Stimulated activated CD4-positive, alpha-beta T cell treated with anti-CD3 and anti-CD28 coated beads, Interleukin-15, amount 100 ng/mL, for 48 hours (primary cell): ENCODE measurements at regions not wholly inside any gene's neighbourhood (a gene's known extent, or its start where the extent isn't known, plus 50 kb on each side); places are given as distances from the start of the nearest gene placed in this dataset.

ENCODE experiments used
- DNase-seq, 2 donors: peaks; one replicate each; pipeline ENCODE4 v3.0.0-alpha.2; 2020; ENCODE audit warnings: low read depth in 2 of 2

DNA sequence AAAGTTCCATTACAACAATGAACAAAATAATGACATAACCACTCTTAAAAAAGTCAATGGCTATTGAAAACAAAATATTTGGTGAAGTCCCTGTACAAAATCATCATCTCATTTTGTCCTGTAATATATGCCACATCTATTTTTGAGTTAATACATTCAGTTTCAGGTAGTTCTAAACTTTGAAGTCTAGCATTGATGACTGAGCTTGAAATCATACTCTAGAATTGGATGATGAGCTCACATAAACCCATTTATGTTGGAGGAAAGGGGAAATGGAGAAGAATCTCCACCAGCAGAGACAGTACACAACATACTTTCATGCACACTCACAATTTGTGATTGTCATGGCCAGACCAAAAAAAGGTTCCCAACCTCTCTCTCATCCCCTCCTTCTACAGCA lies 371.1 kb upstream of the NR3C2 start:
- no peak for DNase-seq

DNA sequence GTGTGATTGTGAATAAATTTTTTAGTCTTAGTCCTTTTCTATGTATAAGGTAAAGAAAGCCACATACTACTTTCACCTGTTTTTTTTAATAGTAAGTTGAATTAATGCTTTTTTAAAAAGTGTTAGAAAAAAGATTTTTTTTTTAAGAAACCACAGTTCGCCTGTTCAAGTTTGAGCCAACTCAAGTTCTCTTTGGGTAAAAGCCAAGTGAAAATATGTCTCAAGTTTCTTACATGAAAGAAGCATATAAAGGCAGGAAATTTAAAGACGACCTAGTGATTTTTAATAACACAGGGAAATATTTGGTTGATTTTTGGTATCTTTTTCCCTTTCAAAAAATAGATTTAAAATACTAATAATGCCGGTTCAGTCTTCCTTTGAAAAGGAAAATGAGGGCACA lies 369.9 kb upstream of the NR3C2 start:
- no peak for DNase-seq

DNA sequence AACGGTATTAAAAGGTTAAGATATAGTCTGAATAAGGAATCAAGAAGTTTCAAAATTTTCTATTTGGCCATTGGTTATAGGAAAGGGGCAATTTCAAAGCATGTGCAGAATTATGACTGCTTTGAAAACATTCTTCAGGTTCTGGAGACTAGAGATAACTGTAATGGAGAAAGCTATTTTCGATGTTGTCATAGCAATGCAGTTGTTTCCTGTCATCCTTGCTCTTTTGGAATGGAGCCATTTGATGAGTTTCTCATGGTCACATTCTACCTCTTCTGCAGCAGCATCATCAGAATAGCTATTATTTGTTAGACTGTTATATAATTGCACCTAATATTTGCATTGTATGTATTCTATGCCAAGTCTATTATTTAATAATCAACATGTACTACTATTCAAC lies 368.2 kb upstream of the NR3C2 start:
- DNase-seq = no peak

DNA sequence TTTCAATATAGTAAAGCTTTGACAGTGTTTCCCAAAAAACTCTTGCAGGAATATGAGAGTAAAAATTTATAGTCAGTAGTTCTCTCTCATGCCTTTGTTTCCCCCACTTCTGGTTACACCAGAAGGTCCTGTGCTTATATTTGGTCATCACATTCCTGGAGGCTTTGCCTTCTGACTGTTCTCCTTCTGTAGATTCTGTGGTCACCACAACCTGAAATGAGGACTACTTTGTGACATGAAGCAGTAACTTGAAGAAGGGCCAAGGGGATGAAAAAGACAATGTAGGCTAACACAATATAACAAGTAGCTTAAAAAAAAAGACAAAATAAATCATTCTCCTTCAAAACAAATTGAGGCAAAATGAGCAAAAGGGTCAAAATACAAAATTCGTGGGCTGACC lies 366.2 kb upstream of the NR3C2 start:
- no peak for DNase-seq

DNA sequence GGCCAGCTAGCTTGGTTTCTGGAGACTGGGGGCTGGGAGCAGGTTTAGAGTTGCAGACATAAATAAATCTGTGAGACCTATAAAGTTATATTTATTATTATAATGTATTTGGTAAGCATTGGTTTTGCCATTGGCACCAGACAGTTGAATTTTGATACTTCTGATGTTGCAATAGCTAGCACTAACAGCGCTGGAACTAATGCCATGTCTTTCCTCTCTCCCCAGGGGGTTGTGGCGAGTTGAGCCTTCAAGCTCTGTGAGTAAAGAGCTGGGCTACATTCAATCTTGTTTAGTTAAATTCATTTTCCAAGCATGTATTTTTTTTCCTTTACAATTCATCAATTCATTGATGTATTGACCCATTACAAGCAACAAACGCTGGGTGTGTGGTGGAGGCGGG lies 358.7 kb upstream of the NR3C2 start:
- no peak for DNase-seq

DNA sequence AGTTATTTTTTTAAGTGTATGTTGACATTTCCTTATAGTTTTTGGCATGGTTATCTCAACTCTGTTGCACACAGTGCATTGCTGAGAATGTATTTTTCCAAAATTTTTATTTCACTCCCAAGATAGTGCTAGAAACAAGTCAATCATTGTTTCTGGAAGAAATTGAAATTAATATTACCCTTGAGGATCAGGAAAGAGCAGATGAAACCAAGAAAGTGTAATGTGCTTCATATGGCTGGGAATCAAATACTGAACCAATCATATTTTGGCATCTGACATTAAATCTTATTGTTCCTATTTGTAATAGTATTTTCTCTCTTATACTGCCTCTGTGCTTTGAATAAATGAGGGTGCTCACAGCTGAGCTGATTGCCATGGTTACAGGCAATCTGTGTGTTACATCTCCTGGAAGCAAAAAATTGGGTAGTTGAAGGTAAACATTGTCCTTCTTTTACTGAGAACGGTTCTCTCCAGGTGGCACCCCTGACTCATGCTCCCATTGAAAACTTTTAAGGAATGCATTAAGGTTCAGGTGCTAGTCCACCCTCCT lies 358.2 kb upstream of the NR3C2 start:
- DNase-seq = no peak

DNA sequence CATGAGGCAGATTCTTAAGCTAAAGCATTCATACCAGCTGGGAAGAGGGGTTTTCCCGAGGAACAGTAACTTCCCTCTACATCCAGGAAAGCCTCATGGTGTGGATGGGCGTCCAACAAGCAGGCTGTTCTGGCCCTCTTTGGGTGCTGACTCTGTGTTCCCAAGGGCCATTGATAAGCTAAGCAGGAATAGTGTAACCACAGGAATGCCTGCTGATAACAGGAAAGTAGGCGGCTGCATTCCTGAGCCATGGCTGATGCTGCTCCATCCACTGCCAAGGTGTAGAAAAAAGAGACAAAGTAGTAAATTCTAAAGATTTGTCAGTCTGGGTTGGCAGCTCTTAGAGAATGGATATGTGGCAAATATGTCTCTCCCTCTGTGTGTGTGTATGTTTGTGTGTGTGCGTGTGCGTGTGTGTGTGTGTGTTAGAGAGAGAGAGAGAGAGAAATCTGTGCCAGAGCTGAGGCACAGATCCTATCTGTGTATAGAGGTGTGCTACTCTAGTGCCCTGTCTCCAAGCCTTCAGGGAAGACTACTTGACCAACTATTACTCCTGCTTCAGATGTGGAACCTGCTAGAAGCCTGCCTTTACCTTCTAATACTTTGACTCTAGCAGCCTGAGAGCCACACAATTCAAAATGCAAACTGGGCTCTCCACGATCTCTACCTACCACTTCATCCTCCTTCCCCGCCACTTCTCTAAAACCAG lies 353.1 kb upstream of the NR3C2 start:
- no peak for DNase-seq

DNA sequence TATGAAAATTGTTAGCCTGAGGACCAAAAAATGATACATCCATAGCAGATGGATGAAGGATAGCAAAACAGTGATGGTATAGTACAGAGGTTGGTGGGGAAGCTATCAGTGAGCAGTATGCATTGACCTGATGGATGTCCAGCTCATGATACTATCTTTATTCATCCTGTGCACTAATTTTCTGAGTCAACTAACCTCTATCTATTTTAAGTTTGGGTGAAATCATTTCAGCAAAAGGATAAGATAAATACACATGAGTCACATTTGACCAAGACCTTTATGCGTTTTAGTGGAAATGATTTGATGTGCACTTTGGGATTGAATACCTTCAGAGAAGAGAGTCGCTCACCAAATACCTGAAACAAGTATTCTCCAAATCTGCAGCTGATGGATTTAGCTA lies 351.0 kb upstream of the NR3C2 start:
- no peak for DNase-seq

DNA sequence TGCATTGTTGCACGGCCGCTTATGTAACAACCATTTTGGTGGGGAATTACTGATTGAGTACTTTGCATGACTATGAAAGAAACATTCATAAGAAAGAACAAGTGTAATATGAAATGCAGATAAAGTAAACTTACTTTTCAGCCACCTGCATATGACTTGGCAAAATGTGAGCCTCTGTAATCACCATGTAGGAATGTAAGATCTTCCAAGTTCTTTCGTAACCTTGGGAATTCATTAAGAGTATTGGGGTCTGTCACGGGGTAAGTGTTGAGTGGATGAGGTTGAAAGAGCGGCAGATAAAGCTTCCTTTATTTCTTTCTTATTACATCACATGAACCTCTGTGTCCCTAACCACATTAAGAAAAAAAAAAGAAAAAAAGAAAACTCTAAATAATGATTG lies 348.5 kb upstream of the NR3C2 start:
- DNase-seq = no peak

DNA sequence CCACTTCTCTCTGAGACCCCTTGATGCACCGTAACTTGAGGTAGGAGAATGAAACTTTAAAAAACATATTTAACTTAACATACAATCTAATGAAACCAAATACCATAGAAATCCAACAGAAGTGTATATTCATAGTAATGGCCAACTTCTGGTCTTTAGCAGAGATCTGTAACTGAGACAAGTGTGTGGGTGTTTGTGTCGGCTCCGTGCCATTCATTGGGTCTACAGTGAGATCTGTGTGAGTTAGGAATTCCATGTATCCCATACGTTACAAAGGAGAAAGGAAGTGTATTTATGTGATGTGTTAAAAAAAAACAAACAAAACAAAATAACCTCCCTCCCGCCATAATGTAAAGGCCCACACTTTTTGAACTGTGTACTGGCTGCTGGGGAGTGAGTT lies 348.0 kb upstream of the NR3C2 start:
- DNase-seq = no peak

DNA sequence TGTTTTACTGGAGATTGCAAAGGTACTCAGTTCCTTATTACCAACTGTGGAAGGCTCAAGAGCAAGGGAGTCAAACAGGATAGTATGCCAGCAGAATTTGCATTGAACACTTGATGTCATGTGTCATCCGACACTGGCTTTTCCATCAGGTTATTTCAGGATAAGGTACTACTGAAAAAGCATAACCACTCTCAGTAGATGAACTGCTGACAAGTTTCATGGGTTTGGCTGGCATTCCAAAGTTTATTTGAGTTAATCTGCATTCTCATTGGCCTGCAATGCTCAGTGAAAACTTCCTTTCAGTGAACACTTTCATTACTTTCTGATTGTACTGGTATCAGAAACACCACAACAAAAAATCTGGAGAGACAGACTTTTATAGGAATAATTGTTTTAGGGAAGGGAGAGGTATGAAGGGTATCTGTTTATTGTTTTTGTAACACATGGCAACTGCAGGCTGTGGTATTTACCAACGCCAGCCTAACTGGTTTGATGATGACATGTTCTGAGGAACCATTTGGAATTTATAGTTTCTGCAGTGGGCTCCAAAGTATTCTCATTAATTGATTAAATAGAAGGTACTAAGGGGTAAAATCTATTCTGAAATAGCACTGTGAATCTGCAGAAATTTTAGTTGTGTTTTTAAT lies 345.7 kb upstream of the NR3C2 start:
- DNase-seq = no peak

DNA sequence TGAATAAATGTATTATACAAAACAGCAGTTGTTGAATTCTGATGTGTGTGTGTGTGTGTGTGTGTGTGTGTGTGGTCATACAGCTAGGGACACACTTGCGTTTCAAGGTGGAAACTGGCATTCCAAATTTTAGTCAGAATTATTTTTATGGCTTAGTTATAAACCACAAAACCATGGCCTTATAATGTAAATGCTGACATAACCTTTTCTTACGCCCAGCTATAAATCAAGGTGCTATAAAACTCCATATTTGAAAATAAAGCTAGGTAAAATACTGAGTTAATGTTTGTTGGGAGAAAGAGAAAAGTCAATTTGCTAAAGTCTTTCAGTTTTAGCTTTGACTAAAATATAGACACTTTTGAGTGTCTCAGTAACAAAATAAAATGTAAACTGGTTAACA lies 345.1 kb upstream of the NR3C2 start:
- DNase-seq = no peak

DNA sequence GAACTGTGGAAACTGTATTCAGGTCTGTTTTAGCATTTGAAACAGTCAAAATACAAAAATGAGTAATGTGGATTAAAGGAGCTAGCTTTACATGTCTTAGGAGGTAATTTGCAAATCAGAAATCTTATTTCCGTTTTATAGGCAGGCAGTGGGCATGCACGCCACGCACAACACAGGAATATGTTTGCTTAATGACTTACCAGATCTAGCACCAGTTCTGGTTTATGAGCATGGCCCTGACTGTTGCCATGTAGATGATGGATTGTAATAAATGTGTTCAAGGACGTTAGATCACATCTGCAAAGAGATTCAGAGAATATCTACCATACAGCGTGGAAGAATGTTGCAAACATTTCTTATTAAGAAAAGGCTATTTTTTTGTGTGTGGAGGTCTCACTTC lies 344.5 kb upstream of the NR3C2 start:
- no peak for DNase-seq

DNA sequence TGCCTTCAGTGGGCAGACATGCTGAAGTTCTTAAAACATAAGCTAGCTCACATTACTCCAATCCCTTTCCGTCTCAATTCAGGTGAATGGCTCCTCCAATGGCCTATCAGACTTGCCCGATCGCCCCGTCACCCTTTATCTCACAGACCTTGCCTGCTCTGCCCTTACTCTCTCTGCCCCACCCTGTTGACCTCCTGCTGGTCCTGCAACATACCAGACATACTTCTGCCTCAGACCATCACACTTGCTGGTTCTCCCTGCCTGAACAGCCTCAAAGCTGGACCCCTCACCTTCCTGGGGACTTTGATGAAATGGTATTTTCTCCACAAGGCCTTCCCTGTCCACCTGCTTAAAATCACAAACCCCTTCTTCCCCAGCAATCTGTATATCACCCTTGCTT lies 340.1 kb upstream of the NR3C2 start:
- DNase-seq = no peak

DNA sequence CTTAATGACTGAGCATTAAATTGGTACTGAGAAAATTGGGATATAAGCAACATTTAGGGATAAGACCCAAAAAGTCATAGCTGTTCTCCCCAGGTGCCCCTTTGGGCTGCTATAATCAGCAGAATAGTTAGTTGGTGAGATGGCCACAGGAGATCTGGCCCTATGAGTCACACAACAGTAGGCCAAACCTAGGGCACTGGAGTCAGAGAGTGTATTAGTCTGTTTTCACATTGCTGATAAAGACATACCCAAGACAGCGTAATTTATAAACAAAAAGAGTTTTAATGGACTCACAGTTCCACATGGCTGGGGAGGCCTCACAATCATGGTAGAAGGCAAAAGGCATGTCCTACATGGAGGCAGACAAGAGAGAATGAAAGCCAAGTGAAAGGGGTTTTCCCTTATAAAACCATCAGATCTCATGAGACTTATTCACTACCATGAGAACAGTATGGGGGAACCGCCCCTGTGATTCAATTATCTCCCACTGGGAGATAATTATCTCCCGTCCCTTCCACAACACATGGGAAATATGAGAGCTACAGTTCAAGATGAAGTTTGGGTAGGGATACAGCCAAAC lies 338.3 kb upstream of the NR3C2 start:
- DNase-seq = no peak

DNA sequence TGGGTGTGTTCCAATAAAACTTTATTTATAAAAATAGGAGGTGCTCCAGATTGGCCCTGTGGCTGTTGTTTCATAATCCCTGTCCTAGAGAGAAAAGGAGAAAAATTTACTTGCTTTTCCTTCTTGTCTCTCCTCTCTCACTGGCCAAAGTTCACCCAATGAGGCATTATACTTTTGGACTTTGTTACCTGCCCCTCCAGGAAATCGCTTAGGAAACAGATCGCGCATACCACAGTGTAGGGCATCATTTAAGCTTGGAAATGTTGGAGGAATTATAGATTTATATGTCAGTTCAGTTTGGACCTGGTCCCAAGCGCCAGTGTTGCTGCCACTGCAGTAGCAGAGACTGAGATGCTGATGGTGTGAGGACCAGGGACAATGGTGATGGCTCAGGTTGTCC lies 337.6 kb upstream of the NR3C2 start:
- no peak for DNase-seq

DNA sequence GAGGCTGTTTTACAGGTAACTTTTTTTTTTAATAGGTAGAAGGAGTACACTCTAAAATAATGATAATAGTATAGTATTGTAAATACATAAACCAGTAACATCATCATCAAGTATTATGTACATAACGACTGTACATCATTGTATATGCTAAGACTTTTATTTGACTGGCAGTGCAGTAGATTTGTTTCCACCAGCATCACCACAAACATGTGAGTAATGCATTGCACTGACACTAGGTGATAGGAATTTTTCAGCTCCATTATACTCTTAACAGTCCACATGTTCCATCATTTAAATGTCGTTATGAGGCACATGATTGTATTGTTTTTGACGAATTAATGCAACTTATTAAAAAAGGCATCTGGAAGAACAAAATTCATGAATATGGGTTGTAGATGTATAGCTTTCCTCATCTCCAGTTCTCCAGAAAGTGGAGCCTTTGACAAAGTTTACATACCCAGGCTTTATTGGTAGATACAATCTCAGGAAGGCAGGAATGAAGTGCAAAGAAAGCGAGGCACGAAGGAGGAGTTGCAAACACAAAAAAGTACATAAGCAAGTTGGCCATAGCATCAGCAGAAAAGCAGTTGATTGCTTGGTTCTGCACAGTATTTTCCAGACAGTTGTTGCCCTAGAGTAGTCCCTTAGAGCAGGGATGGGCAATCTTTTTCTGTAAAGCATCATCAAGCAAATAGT lies 336.9 kb upstream of the NR3C2 start:
- no peak for DNase-seq

DNA sequence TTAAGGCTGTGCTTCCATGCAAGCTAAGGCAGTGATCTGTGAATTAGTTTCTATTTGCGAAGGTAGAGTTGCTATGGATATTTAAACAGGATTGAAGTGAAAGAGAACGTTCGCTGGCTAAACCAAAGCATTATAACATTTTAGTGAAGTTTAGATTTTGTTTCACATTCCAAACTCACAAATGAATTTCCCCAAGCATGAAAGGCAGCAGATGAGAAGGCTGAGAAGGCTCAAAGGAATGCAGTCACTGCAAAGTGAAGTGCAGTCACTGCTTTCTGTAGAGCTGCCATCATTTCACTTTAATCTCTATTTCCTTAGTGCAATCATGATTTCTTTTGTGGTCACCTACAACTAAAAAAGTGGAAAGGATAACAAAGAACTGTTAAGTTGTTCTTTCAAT lies 334.7 kb upstream of the NR3C2 start:
- DNase-seq = no peak

DNA sequence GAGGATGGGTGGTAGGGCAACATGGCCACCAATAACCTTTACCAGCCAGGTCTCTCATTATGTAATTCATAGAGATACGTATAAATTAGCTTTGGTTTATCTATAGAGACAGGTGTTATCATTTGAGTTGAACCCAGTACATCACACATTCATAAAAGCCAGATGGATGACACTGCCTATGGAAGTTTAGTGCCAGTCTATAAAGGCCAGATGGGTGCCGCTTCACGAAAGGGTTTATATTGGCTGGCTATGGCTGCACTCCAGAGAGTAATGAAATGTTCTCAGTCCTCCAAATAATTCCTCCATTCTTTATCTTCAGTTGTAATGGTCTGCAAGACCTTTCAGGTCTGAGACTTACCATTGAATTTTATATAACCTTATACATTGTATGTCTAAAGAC lies 331.9 kb upstream of the NR3C2 start:
- DNase-seq = no peak

DNA sequence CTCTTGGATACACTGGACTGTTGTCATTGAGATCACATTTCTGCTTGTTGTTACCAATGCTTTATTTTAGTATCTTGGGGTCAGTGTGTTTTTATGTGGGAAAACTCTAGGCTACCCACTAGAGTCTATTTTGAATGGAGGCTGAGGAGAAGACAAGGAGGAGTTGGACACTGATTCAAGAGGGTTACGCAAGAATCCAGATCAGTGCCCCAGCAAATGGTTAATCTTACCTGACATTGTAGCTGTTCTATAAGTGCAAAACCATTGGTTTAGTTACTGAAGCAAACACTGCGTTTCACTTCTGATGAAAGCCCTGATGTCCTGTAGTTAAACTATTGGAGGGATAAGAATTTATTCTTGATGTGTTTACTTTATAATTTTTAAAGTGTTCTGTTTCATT lies 331.1 kb upstream of the NR3C2 start:
- DNase-seq = no peak

DNA sequence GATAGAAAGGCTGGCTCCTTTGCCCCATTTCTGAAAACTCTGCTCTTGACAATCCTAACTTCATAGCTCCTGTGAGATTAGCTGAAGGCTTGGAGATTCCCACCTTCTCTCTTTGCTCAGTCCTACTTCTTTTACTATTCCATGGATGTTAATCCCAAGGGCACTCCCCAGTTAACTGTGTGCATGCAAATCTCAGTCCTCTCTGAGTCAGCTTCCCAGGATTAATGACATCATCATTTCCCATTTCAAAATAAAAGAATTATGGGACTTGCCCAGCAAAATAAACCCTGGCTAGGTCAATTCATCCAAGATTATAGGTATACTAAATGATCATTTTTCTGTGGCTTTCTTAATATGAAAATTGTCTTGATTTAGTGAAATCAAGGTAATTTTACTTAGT lies 328.6 kb upstream of the NR3C2 start:
- DNase-seq = no peak

DNA sequence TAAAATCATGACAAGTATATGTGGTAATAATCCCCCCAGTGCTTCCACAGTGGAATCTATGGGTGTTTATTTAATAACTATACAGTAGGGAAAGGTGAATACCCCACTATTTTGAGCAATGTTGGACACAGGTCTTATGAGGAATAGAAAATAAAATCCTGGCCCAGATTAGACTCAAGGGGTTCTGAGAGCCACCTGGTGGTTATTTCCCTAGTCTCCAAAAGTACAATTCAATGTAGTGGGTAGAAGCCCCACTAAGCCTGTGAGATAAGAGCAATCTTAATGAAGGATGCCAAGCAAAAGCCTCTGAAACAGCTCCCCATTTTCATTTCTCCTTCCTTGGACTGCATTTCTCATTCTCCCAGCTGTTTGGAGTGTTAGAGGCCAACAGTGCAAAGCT lies 328.2 kb upstream of the NR3C2 start:
- DNase-seq = no peak

DNA sequence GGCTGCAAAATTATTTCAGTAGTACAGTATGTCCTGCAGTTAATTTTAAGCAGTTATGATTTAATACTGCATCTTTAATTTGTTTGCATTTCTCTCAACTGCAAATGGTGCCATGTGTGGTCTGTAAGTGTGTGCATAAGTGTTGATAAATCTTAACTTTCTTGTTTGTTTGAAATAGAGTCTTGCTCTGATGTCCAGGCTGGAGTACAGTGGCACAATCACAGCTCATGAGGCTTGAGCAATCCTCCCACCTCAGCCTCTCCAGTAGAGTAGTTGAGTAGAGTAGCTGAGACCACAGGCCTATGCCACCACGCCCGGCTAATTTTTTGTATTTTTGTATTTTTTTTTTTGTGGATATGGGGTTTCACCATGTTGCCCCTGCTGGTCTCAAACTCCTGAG lies 322.5 kb upstream of the NR3C2 start:
- DNase-seq = no peak
